Tibial artery (tissue), 4 donors: ENCODE measurements at regions not wholly inside any gene's neighbourhood (a gene's known extent, or its start where the extent isn't known, plus 50 kb on each side); places are given as distances from the start of the nearest gene placed in this dataset.
"Not testable (repeated sequence)": the region's sequence is repeated elsewhere in the genome, so short reads cannot be mapped to it uniquely, and the experiment has no call there.

ENCODE experiments used
- DNase-seq, 2 donors: peaks; one replicate each; pipeline ENCODE4 v3.0.0-alpha.2; 2019
- H3K27ac ChIP-seq, 2 donors: fragments of 200-600 bp; sonication (generic) in 1 of 2; 1 replicate in 1 of 2; 2 replicates in 1 of 2; pipeline ENCODE4 v1.5.1; 2018 to 2019; ENCODE audit warnings: mild to moderate bottlenecking in 1 of 2
- H3K27me3 ChIP-seq, 2 donors: fragments of 200-600 bp; sonication (generic) in 1 of 2; one replicate each; pipeline versions ENCODE4 v1.5.1 to v1.6.0; 2016 to 2019
- H3K36me3 ChIP-seq, 3 donors: fragments of 200-600 bp; sonication (generic) in 2 of 3; one replicate each; pipeline ENCODE4 v1.5.1; 2016 to 2019; ENCODE audit warnings: mild to moderate bottlenecking in 2 of 3
- H3K4me1 ChIP-seq, 4 donors: fragments of 200-600 bp; sonication (generic) in 2 of 4; 1 replicate in 3 of 4; 2 replicates in 1 of 4; pipeline ENCODE4 v1.5.1; 2016 to 2019
- H3K4me3 ChIP-seq, 2 donors: fragments of 200-600 bp; sonication (generic) in 1 of 2; 1 replicate in 1 of 2; 2 replicates in 1 of 2; pipeline ENCODE4 v1.5.1; 2018 to 2019; ENCODE audit warnings: mild to moderate bottlenecking in 2 of 2
- H3K9me3 ChIP-seq, 3 donors: fragments of 200-600 bp; sonication (generic) in 1 of 3; one replicate each; pipeline ENCODE4 v1.5.1; 2016 to 2019
- CTCF ChIP-seq, 2 experiments: fragments of 200-600 bp in 1 of 2; fragments of 450-650 bp in 1 of 2; IDR thresholded peaks; one replicate each; pipeline ENCODE4 v1.5.1; 2017 to 2019; ENCODE audit warnings: antibody characterized with exemption in 2 of 2, mild to moderate bottlenecking in 1 of 2, moderate library complexity in 1 of 2
- intact Hi-C: fragments of 100-400 bp; cut with DNase I; formaldehyde crosslinking; loops from one replicate; pipeline ENCODE4 v1.15.0; 2023; ENCODE audit warnings: low total_unique reads

- Histone ChIP-seq H3K27ac (no peak overlapping the region), H3K36me3 (no peaks in the 10 kb centered on the region), H3K4me1 (no peaks in the 10 kb centered on the region), H3K27me3 (peaks cover 0 to 6% of the 10 kb centered on the region in 2 donors), H3K4me3 (no peak overlapping the region), H3K9me3 (no peaks in the 10 kb centered on the region)
- TF ChIP-seq CTCF (IDR thresholded peaks at IDR 0.05), result no peak
- no peak for DNase-seq
- intact Hi-C loops, result no loop called here
Measured at GRCh38 chr2:133865141-133865540, 296.9 kb upstream of the NCKAP5 start.

GRCh38 chr2:133867166-133867565 lies 298.9 kb upstream of the NCKAP5 start:
- Histone ChIP-seq H3K9me3 (no peaks in the 10 kb centered on the region), H3K36me3 (no peaks in the 10 kb centered on the region), H3K4me3 (no peak overlapping the region), H3K4me1 (no peaks in the 10 kb centered on the region), H3K27me3 (peaks cover 0 to 6% of the 10 kb centered on the region in 2 donors), H3K27ac (no peak overlapping the region)
- no peak for TF ChIP-seq CTCF (IDR thresholded peaks at IDR 0.05)
- no peak for DNase-seq
- intact Hi-C loops, result no loop called here

- Histone ChIP-seq H3K27me3 (peaks cover 0 to under 1% of the 10 kb centered on the region in 2 donors), H3K4me3 (no peak overlapping the region), H3K27ac (no peak overlapping the region), H3K9me3 (no peaks in the 10 kb centered on the region), H3K4me1 (no peaks in the 10 kb centered on the region), H3K36me3 (no peaks in the 10 kb centered on the region)
- TF ChIP-seq CTCF (IDR thresholded peaks at IDR 0.05), result no peak
- DNase-seq, result no peak
- intact Hi-C loops, result no loop called here
Measured at GRCh38 chr2:133871545-133872209, 303.4 kb upstream of the NCKAP5 start.

- TF ChIP-seq CTCF (IDR thresholded peaks at IDR 0.05), result no peak
- Histone ChIP-seq H3K9me3 (no peaks in the 10 kb centered on the region), H3K4me3 (no peak overlapping the region), H3K27me3 (peaks cover 0 to 5% of the 10 kb centered on the region in 2 donors), H3K27ac (no peak overlapping the region), H3K4me1 (no peaks in the 10 kb centered on the region), H3K36me3 (no peaks in the 10 kb centered on the region)
- DNase-seq, result no peak
- intact Hi-C loops, result no loop called here
Measured at GRCh38 chr2:133878326-133878725, 310.1 kb upstream of the NCKAP5 start.

GRCh38 chr2:133879703-133880102 lies 311.4 kb upstream of the NCKAP5 start:
- Histone ChIP-seq H3K4me3 (no peak overlapping the region), H3K27me3 (peaks cover 0 to 10% of the 10 kb centered on the region in 2 donors), H3K36me3 (no peaks in the 10 kb centered on the region), H3K9me3 (no peaks in the 10 kb centered on the region), H3K4me1 (no peaks in the 10 kb centered on the region), H3K27ac (no peak overlapping the region)
- no peak for DNase-seq
- intact Hi-C loops, result loop anchor here (10.0 kb wide), 1 partner anchor 535 kb away; no protein-coding TSS in a partner anchor
- TF ChIP-seq CTCF (IDR thresholded peaks at IDR 0.05), result no peak

GRCh38 chr2:133882159-133882558 lies 313.9 kb upstream of the NCKAP5 start:
- not testable (repeated sequence) for H3K4me1 ChIP-seq, DNase-seq, H3K4me3 ChIP-seq, H3K9me3 ChIP-seq, H3K27ac ChIP-seq, H3K36me3 ChIP-seq
- intact Hi-C loops, result loop anchor here (10.0 kb wide), 1 partner anchor 533 kb away; no protein-coding TSS in a partner anchor
- H3K27me3 ChIP-seq, result peaks cover 0 to 10% of the 10 kb centered on the region in 2 donors
